K562 (cell line): ENCODE measurements at regions not wholly inside any gene's neighbourhood (a gene's known extent, or its start where the extent isn't known, plus 50 kb on each side); places are given as distances from the start of the nearest gene placed in this dataset.

Experiments
- C11orf30 ChIP-seq: fragments of 450-650 bp; IDR thresholded peaks from 2 replicates; pipeline ENCODE4 v1.6.1; 2016; ENCODE audit warnings: low read depth, mild to moderate bottlenecking
- CBFA2T2 ChIP-seq: fragments of 450-650 bp; conservative IDR thresholded peaks from 2 replicates; pipeline ENCODE4 v1.6.1; 2017; ENCODE audit warnings: mild to moderate bottlenecking
- CBFA2T3 ChIP-seq: fragments of 450-650 bp; IDR thresholded peaks from 2 replicates; pipeline ENCODE4 v1.6.1; 2017
- EP300 ChIP-seq: IDR thresholded peaks from 2 replicates; pipeline ENCODE4 v1.6.1; 2012; ENCODE audit warnings: low read length, improper control_type of control experiment
- FOSL1 ChIP-seq: fragments of 200-800 bp; sonication (Bioruptor generic); conservative IDR thresholded peaks from 2 replicates; pipeline ENCODE4 v1.6.1; 2016; ENCODE audit warnings: missing genetic modification characterization, missing compliant biosample characterization
- KDM5B ChIP-seq: fragments of 200-600 bp; sonication (generic); IDR thresholded peaks from 2 replicates; pipeline ENCODE4 v1.6.1; 2012; ENCODE audit warnings: low read depth, mild to moderate bottlenecking, moderate library complexity, low read length, control low read depth, inconsistent platforms; ENCODE audit not compliant: insufficient replicate concordance
- MXI1 ChIP-seq: IDR thresholded peaks from 2 replicates; pipeline ENCODE4 v1.6.1; 2011; ENCODE audit warnings: low read depth, mild to moderate bottlenecking, improper control_type of control experiment, low read length
- TEAD4 ChIP-seq, 2 experiments: sonication (generic) in 1 of 2; formaldehyde crosslinking in 1 of 2; IDR thresholded peaks; 2 replicates each; pipeline versions ENCODE4 v1.6.1 to v1.8.0; 2012 to 2022; ENCODE audit warnings: borderline replicate concordance in 1 of 2, inconsistent platforms in 1 of 2, low read length in 1 of 2, mild to moderate bottlenecking in 1 of 2, missing genetic modification reagents in 1 of 2
- ZFP1 ChIP-seq: fragments of 450-650 bp; formaldehyde crosslinking; IDR thresholded peaks from 2 replicates; pipeline ENCODE4 v1.4.0; 2020; ENCODE audit warnings: mild to moderate bottlenecking, mixed read lengths
- ZNF12 ChIP-seq: sonication (generic); formaldehyde crosslinking; IDR thresholded peaks from 2 replicates; pipeline ENCODE4 v1.4.0; 2020; ENCODE audit warnings: mild to moderate bottlenecking, missing genetic modification reagents
- TF ChIP-seq, protein P1 (sequence below): fragments of 450-650 bp; IDR thresholded peaks from 2 replicates; pipeline ENCODE4 v1.6.1; 2016; ENCODE audit warnings: low read depth
- TF ChIP-seq, protein P2 (sequence below), 2 experiments: fragments of 250-450 bp in 1 of 2; fragments of 450-650 bp in 1 of 2; sonication (Bioruptor Pico) in 1 of 2; IDR thresholded peaks; 2 replicates each; pipeline versions ENCODE4 v1.6.1 to v1.8.0; 2016 to 2021; ENCODE audit warnings: mild to moderate bottlenecking in 2 of 2, moderate library complexity in 2 of 2, missing compliant biosample characterization in 1 of 2, missing genetic modification characterization in 1 of 2

DNA sequence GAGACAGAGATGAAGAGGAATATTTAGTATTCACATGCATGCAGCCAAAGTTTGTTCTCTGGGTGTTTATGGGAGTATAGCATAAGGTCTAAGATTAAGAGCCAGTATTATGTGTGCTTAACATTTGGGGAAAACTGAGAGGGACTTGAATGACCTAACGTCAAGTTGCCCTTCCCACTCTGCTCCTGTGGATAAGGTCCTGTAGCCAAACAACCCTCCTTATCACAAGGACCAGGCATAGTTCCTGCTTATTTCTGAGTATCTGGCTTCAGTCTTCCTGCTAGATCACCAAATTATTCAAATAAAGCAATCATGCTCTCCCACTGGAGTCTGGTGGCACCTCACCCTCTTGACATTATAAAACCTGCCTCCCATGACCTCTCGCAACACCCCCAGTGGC is 137.9 kb upstream of the SEMA3E start (continued):
- TF ChIP-seq, protein P1, sequence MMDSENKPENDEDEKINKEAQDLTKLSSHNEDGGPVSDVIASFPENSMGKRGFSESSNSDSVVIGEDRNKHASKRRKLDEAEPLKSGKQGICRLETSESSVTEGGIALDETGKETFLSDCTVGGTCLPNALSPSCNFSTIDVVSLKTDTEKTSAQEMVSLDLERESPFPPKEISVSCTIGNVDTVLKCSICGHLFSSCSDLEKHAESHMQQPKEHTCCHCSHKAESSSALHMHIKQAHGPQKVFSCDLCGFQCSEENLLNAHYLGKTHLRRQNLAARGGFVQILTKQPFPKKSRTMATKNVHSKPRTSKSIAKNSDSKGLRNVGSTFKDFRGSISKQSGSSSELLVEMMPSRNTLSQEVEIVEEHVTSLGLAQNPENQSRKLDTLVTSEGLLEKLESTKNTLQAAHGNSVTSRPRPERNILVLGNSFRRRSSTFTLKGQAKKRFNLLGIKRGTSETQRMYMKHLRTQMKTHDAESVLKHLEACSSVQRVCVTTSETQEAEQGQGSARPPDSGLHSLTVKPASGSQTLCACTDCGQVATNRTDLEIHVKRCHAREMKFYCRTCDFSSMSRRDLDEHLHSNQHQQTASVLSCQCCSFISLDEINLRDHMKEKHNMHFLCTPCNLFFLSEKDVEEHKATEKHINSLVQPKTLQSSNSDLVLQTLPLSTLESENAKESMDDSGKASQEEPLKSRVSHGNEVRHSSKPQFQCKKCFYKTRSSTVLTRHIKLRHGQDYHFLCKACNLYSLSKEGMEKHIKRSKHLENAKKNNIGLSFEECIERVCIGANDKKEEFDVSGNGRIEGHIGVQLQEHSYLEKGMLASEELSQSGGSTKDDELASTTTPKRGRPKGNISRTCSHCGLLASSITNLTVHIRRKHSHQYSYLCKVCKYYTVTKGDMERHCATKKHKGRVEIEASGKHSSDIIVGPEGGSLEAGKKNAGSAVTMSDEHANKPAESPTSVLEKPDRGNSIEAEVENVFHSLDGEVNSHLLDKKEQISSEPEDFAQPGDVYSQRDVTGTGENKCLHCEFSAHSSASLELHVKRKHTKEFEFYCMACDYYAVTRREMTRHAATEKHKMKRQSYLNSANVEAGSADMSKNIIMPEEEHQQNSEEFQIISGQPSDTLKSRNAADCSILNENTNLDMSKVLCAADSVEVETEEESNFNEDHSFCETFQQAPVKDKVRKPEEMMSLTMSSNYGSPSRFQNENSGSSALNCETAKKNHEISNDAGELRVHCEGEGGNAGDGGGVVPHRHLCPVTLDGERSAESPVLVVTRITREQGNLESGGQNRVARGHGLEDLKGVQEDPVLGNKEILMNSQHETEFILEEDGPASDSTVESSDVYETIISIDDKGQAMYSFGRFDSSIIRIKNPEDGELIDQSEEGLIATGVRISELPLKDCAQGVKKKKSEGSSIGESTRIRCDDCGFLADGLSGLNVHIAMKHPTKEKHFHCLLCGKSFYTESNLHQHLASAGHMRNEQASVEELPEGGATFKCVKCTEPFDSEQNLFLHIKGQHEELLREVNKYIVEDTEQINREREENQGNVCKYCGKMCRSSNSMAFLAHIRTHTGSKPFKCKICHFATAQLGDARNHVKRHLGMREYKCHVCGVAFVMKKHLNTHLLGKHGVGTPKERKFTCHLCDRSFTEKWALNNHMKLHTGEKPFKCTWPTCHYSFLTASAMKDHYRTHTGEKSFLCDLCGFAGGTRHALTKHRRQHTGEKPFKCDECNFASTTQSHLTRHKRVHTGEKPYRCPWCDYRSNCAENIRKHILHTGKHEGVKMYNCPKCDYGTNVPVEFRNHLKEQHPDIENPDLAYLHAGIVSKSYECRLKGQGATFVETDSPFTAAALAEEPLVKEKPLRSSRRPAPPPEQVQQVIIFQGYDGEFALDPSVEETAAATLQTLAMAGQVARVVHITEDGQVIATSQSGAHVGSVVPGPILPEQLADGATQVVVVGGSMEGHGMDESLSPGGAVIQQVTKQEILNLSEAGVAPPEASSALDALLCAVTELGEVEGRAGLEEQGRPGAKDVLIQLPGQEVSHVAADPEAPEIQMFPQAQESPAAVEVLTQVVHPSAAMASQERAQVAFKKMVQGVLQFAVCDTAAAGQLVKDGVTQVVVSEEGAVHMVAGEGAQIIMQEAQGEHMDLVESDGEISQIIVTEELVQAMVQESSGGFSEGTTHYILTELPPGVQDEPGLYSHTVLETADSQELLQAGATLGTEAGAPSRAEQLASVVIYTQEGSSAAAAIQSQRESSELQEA = no peak
- TF ChIP-seq EP300 (peak; percentile 45; the same call in 1 of the 2 replicates), ZNF12 (CRISPR knock-in tag) (no peak), ZFP1 (no peak), CBFA2T2 (peak; percentile 54), KDM5B (no peak), CBFA2T3 (peak; percentile 76), MXI1 (no peak), FOSL1 (tag) (0 out of 2 replicates have a peak, but pooled peaks have one; percentile 21), C11orf30 (no peak), TEAD4 (IDR thresholded peaks at IDR 0.05; ENCODE audit: low read length) (peak; percentile 47; the same call in 1 of the 2 replicates), TEAD4 (CRISPR knock-in tag; IDR thresholded peaks at IDR 0.05; ENCODE audit: borderline replicate concordance) (no peak)
- TF ChIP-seq, protein P2, sequence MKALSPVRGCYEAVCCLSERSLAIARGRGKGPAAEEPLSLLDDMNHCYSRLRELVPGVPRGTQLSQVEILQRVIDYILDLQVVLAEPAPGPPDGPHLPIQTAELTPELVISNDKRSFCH (CRISPR knock-in tag; IDR thresholded peaks at IDR 0.05) = no peak
- TF ChIP-seq, protein P2 (tag; IDR thresholded peaks at IDR 0.05) = peak; percentile 73; the same call in 1 of the 2 replicates
